B cell (primary cell): ENCODE measurements at regions not wholly inside any gene's neighbourhood (a gene's known extent, or its start where the extent isn't known, plus 50 kb on each side); places are given as distances from the start of the nearest gene placed in this dataset.

Experiments used
- ATAC-seq: fragments of 200-7000 bp; cut with Tn5 transposase; one replicate; pipeline ENCODE4 v1.10.0; 2021; ENCODE audit warnings: low read depth, mild to moderate bottlenecking, moderate number of reproducible peaks, moderate library complexity
- CTCF ChIA-PET: fragments of 350-600 bp; sonication (Branson Sonifier 250); formaldehyde crosslinking; loops from one replicate; lab custom pipeline; 2021; ENCODE audit warnings: antibody characterized with exemption, inconsistent platforms; lab: Charles Lee
- POLR2A ChIA-PET: fragments of 350-600 bp; sonication (Branson Sonifier 250); formaldehyde crosslinking; loops from one replicate; lab custom pipeline; 2021; ENCODE audit warnings: antibody characterized with exemption; lab: Charles Lee
- DNase-seq: peaks from one replicate; pipeline ENCODE4 v3.0.0; 2013
- H2AFZ ChIP-seq: 2 replicates; pipeline ENCODE4 v1.6.1; 2012; ENCODE audit warnings: mild to moderate bottlenecking, low read depth, low read length; ENCODE audit not compliant: insufficient read depth, poor library complexity, severe bottlenecking
- H3K27ac ChIP-seq, 2 donors: 1 replicate in 1 of 2; 2 replicates in 1 of 2; pipeline ENCODE4 v1.5.1; 2012 to 2013; ENCODE audit warnings: low read length in 2 of 2, mild to moderate bottlenecking in 2 of 2, moderate library complexity in 1 of 2
- H3K27me3 ChIP-seq, 4 experiments: fragments of 200-600 bp in 1 of 4; sonication (generic) in 1 of 4; replicated peaks in 1 of 4; 1 replicate in 2 of 4; 2 replicates in 2 of 4; pipeline versions ENCODE4 v1.6.1 to v1.7.0; 2013 to 2016; ENCODE audit warnings: low read length in 3 of 4, mild to moderate bottlenecking in 2 of 4, mixed read lengths in 1 of 4, moderate library complexity in 1 of 4; ENCODE audit not compliant: insufficient read depth in 4 of 4, control insufficient read depth in 3 of 4; ENCODE audit errors: control extremely low read depth in 1 of 4
- H3K36me3 ChIP-seq, 2 experiments: replicated peaks in 1 of 2; 1 replicate in 1 of 2; 2 replicates in 1 of 2; pipeline versions ENCODE4 v1.6.1 to v1.7.1; 2013; ENCODE audit warnings: low read length in 1 of 2; ENCODE audit not compliant: insufficient read depth in 2 of 2, control insufficient read depth in 1 of 2; ENCODE audit errors: control extremely low read depth in 1 of 2, extremely low read depth in 1 of 2
- H3K4me1 ChIP-seq, 2 donors: fragments of 200-600 bp in 1 of 2; sonication (generic) in 1 of 2; 1 replicate in 1 of 2; 2 replicates in 1 of 2; pipeline versions ENCODE4 v1.5.1 to v1.6.1; 2013 to 2017; ENCODE audit warnings: low read length in 2 of 2; ENCODE audit not compliant: control insufficient read depth in 2 of 2, insufficient read depth in 2 of 2
- H3K4me2 ChIP-seq: replicated peaks from 2 replicates; pipeline ENCODE3; 2012; ENCODE audit warnings: mild to moderate bottlenecking, low read depth, low read length; ENCODE audit not compliant: poor library complexity, severe bottlenecking
- H3K4me3 ChIP-seq, 5 experiments: fragments of 200-600 bp in 1 of 5; sonication (generic) in 1 of 5; 1 replicate in 3 of 5; 2 replicates in 2 of 5; pipeline versions ENCODE4 v1.5.1 to v1.7.0; 2011 to 2016; ENCODE audit warnings: low read length in 4 of 5, mild to moderate bottlenecking in 4 of 5, low read depth in 2 of 5, control low read depth in 1 of 5, moderate library complexity in 1 of 5; ENCODE audit not compliant: insufficient read depth in 1 of 5; ENCODE audit errors: control extremely low read depth in 1 of 5, extremely low read depth in 1 of 5
- H3K79me2 ChIP-seq: fragments of 200-600 bp; sonication (generic); one replicate; pipeline ENCODE4 v1.6.0; 2016; ENCODE audit warnings: low read length; ENCODE audit not compliant: control insufficient read depth, insufficient read depth
- H3K9ac ChIP-seq: fragments of 200-600 bp; sonication (generic); 2 replicates; pipeline ENCODE4 v1.6.1; 2017; ENCODE audit warnings: mild to moderate bottlenecking, low read length, moderate library complexity
- H3K9me3 ChIP-seq, 3 donors: one replicate each; pipeline versions ENCODE4 v1.6.1 to v1.7.1; 2013; ENCODE audit warnings: low read length in 2 of 3; ENCODE audit not compliant: control insufficient read depth in 2 of 3, insufficient read depth in 1 of 3; ENCODE audit errors: control extremely low read depth in 1 of 3
- H4K20me1 ChIP-seq: 2 replicates; pipeline ENCODE4 v1.6.0; 2012; ENCODE audit warnings: mild to moderate bottlenecking, low read length; ENCODE audit not compliant: insufficient read depth, control insufficient read depth, poor library complexity, severe bottlenecking
- H3K27ac Mint-ChIP-seq: one replicate; pipeline ENCODE4 v1.8.0; 2021; ENCODE audit warnings: mixed read lengths
- H3K27me3 Mint-ChIP-seq: one replicate; pipeline ENCODE4 v1.8.0; 2021; ENCODE audit warnings: mixed read lengths
- H3K4me1 Mint-ChIP-seq: one replicate; pipeline ENCODE4 v1.8.0; 2021; ENCODE audit warnings: mixed read lengths
- H3K4me3 Mint-ChIP-seq: one replicate; pipeline ENCODE4 v1.8.0; 2021; ENCODE audit warnings: mixed read lengths
- H3K9me3 Mint-ChIP-seq: one replicate; pipeline ENCODE4 v1.8.0; 2022; ENCODE audit warnings: mixed read lengths; ENCODE audit not compliant: insufficient read depth
- CTCF ChIP-seq: fragments of 200-600 bp; IDR thresholded peaks from one replicate; pipeline ENCODE4 v1.8.0; 2022; ENCODE audit warnings: antibody characterized with exemption, mild to moderate bottlenecking
- EZH2 ChIP-seq: IDR thresholded peaks from 2 replicates; pipeline ENCODE4 v1.6.1; 2012; ENCODE audit warnings: borderline replicate concordance, low read depth, mild to moderate bottlenecking, moderate library complexity, low read length; ENCODE audit not compliant: insufficient read depth, poor library complexity, severe bottlenecking
- WGBS: methylation state at CpG from one replicate; pipeline ENCODE4 v1.1.5; 2013; ENCODE audit warnings: missing lambda C conversion rate; ENCODE audit not compliant: insufficient coverage; 5-methylcytosine and 5-hydroxymethylcytosine counted together
- intact Hi-C: fragments of 100-400 bp; cut with micrococcal nuclease; formaldehyde crosslinking; loops from one replicate; pipeline ENCODE4 v1.10.0; 2022

DNA sequence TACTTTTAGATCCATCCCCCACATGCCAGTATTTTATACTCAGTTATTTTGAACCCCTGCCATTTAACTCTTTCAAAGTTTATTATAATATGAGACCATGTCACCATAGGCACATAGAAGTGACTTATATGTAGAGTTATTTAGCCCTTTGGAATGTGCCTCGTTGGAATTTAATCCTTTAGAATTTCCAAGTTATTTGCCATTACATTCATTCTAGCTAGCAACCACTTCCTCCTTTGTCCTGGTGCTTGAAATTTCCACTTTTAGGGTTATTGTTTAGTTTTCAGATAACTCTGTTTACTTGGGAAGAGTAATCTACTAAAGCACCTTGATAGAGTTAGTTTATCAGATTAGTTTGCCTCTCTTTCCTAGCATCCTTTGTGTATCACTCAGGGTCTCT, 82.8 kb upstream of the TLE1 start:
- peaks cover 0 to 4% (median 0%) of the 10 kb centered on the region in 3 donors for H3K9me3 ChIP-seq
- DNase-seq (no peak), ATAC-seq (no peak)
- intact Hi-C loops, result no loop called here
- TF ChIP-seq EZH2 (no peak), CTCF (no peak)
- H2AFZ ChIP-seq, result no peak overlapping the region
- Mint-ChIP-seq H3K9me3 (peaks cover 4% of the 10 kb centered on the region), H3K27ac (no peak overlapping the region), H3K27me3 (peaks cover 3% of the 10 kb centered on the region), H3K4me1 (no peaks in the 10 kb centered on the region), H3K4me3 (no peak overlapping the region)
- H3K36me3 ChIP-seq, result no peaks in the 10 kb centered on the region
- no peaks in the 10 kb centered on the region for H3K79me2 ChIP-seq
- H3K4me2 ChIP-seq, result no peak overlapping the region
- WGBS, result no CpG with 5 or more reads among the region's 1 CpG
- H3K27ac ChIP-seq, result no peak overlapping the region
- CTCF ChIA-PET, result no interaction called here
- POLR2A ChIA-PET, result no interaction called here
- no peak overlapping the region for H3K9ac ChIP-seq
- H4K20me1 ChIP-seq, result no peaks in the 10 kb centered on the region
- H3K4me1 ChIP-seq, result no peaks in the 10 kb centered on the region
- no peaks in the 10 kb centered on the region for H3K27me3 ChIP-seq
- H3K4me3 ChIP-seq, result no peak overlapping the region

DNA sequence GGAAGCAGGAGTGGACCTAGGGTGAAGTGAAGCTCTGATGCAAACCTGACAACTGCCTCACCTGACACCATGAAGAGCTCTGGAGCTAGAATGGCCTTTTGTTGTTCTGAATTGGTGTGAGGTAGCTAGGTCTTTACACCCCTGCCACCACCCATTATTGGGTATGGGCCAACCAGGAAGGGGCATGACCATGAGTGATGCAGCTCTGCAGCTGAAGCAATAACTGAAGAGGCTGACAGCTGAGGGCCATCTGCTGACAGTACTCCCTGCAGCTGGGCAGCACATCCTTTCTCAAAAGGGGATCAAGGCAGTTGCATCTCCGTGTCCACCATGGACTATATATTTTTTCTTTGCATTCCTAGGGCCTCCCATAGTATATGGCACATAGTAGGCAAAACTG, 87.0 kb upstream of the TLE1 start:
- Mint-ChIP-seq H3K4me3 (no peak overlapping the region), H3K9me3 (no peaks in the 10 kb centered on the region), H3K27ac (no peak overlapping the region), H3K27me3 (no peaks in the 10 kb centered on the region), H3K4me1 (no peaks in the 10 kb centered on the region)
- no CpG with 5 or more reads among the region's 1 CpG for WGBS
- DNase-seq, result no peak
- Histone ChIP-seq H4K20me1 (no peaks in the 10 kb centered on the region), H3K4me2 (no peak overlapping the region), H2AFZ (no peak overlapping the region), H3K4me1 (no peaks in the 10 kb centered on the region), H3K36me3 (no peaks in the 10 kb centered on the region), H3K9ac (no peak overlapping the region), H3K4me3 (no peak overlapping the region), H3K79me2 (no peaks in the 10 kb centered on the region), H3K27me3 (no peaks in the 10 kb centered on the region), H3K27ac (no peak overlapping the region), H3K9me3 (no peaks in the 10 kb centered on the region)
- TF ChIP-seq CTCF (no peak), EZH2 (no peak)
- POLR2A ChIA-PET, result no interaction called here
- CTCF ChIA-PET, result no interaction called here
- no peak for ATAC-seq
- intact Hi-C loops, result no loop called here
